ENCODE measurements at regions not wholly inside any gene's neighbourhood (a gene's known extent, or its start where the extent isn't known, plus 50 kb on each side); places are given as distances from the start of the nearest gene placed in this dataset.
"Not testable (repeated sequence)": the region's sequence is repeated elsewhere in the genome, so short reads cannot be mapped to it uniquely, and the experiment has no call there.

GRCh38 chr7:19964246-19964645 is 190.8 kb upstream of the TMEM196 start:
- FAIRE-seq, result no peak
- no peaks in the 10 kb centered on the region for H3K36me3 ChIP-seq (ENCODE audit: control insufficient read depth in 2 of 3, insufficient read depth in 3 of 3, low read length in 3 of 3)
- H3K4me3 ChIP-seq (ENCODE audit: low read length in 3 of 3), result no peak overlapping the region
- H3K9me3 ChIP-seq (ENCODE audit: control insufficient read depth in 2 of 3, insufficient read depth in 1 of 3, low read length in 3 of 3), result no peaks in the 10 kb centered on the region
- no peak overlapping the region for H3K9ac ChIP-seq (ENCODE audit: low read length in 3 of 3)
- H3K27me3 ChIP-seq (ENCODE audit: control insufficient read depth, insufficient read depth, low read length), result no peaks in the 10 kb centered on the region
- no peaks in the 10 kb centered on the region for H3K4me1 ChIP-seq (ENCODE audit: control insufficient read depth in 2 of 3, insufficient read depth in 2 of 3, low read depth in 1 of 3, low read length in 3 of 3)
- H3K27ac ChIP-seq (ENCODE audit: low read depth in 2 of 2, low read length in 2 of 2), result no peak overlapping the region
- no peak for DNase-seq
- intact Hi-C loops (cut with DNase I), result no loop called here
- no peak for TF ChIP-seq CTCF (IDR thresholded peaks at IDR 0.05; ENCODE audit: borderline replicate concordance, extremely low read depth, insufficient read depth)

- no peak for TF ChIP-seq CTCF (IDR thresholded peaks at IDR 0.05; ENCODE audit: borderline replicate concordance, extremely low read depth, insufficient read depth)
- DNase-seq, result no peak
- FAIRE-seq, result no peak
- H3K36me3 ChIP-seq (ENCODE audit: control insufficient read depth in 2 of 3, insufficient read depth in 3 of 3, low read length in 3 of 3), result no peaks in the 10 kb centered on the region
- intact Hi-C loops (cut with DNase I), result no loop called here
- H3K9ac ChIP-seq (ENCODE audit: low read length in 3 of 3), result no peak overlapping the region
- H3K27me3 ChIP-seq (ENCODE audit: control insufficient read depth, insufficient read depth, low read length), result no peaks in the 10 kb centered on the region
- no peaks in the 10 kb centered on the region for H3K9me3 ChIP-seq (ENCODE audit: control insufficient read depth in 2 of 3, insufficient read depth in 1 of 3, low read length in 3 of 3)
- H3K27ac ChIP-seq (ENCODE audit: low read depth in 2 of 2, low read length in 2 of 2), result no peak overlapping the region
- no peak overlapping the region for H3K4me3 ChIP-seq (ENCODE audit: low read length in 3 of 3)
- H3K4me1 ChIP-seq (ENCODE audit: control insufficient read depth in 2 of 3, insufficient read depth in 2 of 3, low read depth in 1 of 3, low read length in 3 of 3), result no peaks in the 10 kb centered on the region
Observed at GRCh38 chr7:19963695-19964094, 190.3 kb upstream of the TMEM196 start.

GRCh38 chr7:19958309-19958896 is 185.0 kb upstream of the TMEM196 start:
- H3K4me3 ChIP-seq (ENCODE audit: low read length in 3 of 3), result no peak overlapping the region
- no peaks in the 10 kb centered on the region for H3K9me3 ChIP-seq (ENCODE audit: control insufficient read depth in 2 of 3, insufficient read depth in 1 of 3, low read length in 3 of 3)
- no peaks in the 10 kb centered on the region for H3K4me1 ChIP-seq (ENCODE audit: control insufficient read depth in 2 of 3, insufficient read depth in 2 of 3, low read depth in 1 of 3, low read length in 3 of 3)
- H3K27ac ChIP-seq (ENCODE audit: low read depth in 2 of 2, low read length in 2 of 2), result no peak overlapping the region
- no peak overlapping the region for H3K9ac ChIP-seq (ENCODE audit: low read length in 3 of 3)
- no peaks in the 10 kb centered on the region for H3K27me3 ChIP-seq (ENCODE audit: control insufficient read depth, insufficient read depth, low read length)
- DNase-seq, result no peak
- no peak for TF ChIP-seq CTCF (IDR thresholded peaks at IDR 0.05; ENCODE audit: borderline replicate concordance, extremely low read depth, insufficient read depth)
- intact Hi-C loops (cut with DNase I), result no loop called here
- no peaks in the 10 kb centered on the region for H3K36me3 ChIP-seq (ENCODE audit: control insufficient read depth in 2 of 3, insufficient read depth in 3 of 3, low read length in 3 of 3)
- no peak for FAIRE-seq

- Histone ChIP-seq H3K4me1 (ENCODE audit: control insufficient read depth in 2 of 3, insufficient read depth in 2 of 3, low read depth in 1 of 3, low read length in 3 of 3) (no peaks in the 10 kb centered on the region), H3K27ac (ENCODE audit: low read depth in 2 of 2, low read length in 2 of 2) (no peak overlapping the region), H3K9ac (ENCODE audit: low read length in 3 of 3) (no peak overlapping the region), H3K4me3 (ENCODE audit: low read length in 3 of 3) (no peak overlapping the region), H3K27me3 (ENCODE audit: control insufficient read depth, insufficient read depth, low read length) (no peaks in the 10 kb centered on the region), H3K9me3 (ENCODE audit: control insufficient read depth in 2 of 3, insufficient read depth in 1 of 3, low read length in 3 of 3) (no peaks in the 10 kb centered on the region), H3K36me3 (ENCODE audit: control insufficient read depth in 2 of 3, insufficient read depth in 3 of 3, low read length in 3 of 3) (no peaks in the 10 kb centered on the region)
- no peak for DNase-seq
- intact Hi-C loops (cut with DNase I), result no loop called here
- no peak for FAIRE-seq
- no peak for TF ChIP-seq CTCF (IDR thresholded peaks at IDR 0.05; ENCODE audit: borderline replicate concordance, extremely low read depth, insufficient read depth)
Observed at GRCh38 chr7:19957664-19958063, 184.2 kb upstream of the TMEM196 start.

- H3K27me3 ChIP-seq (ENCODE audit: control insufficient read depth, insufficient read depth, low read length); H3K4me1 ChIP-seq (ENCODE audit: control insufficient read depth in 2 of 3, insufficient read depth in 2 of 3, low read depth in 1 of 3, low read length in 3 of 3); H3K4me3 ChIP-seq (ENCODE audit: low read length in 3 of 3); H3K9me3 ChIP-seq (ENCODE audit: control insufficient read depth in 2 of 3, insufficient read depth in 1 of 3, low read length in 3 of 3); H3K9ac ChIP-seq (ENCODE audit: low read length in 3 of 3); H3K36me3 ChIP-seq (ENCODE audit: control insufficient read depth in 2 of 3, insufficient read depth in 3 of 3, low read length in 3 of 3); FAIRE-seq; DNase-seq; intact Hi-C loops (cut with DNase I); H3K27ac ChIP-seq (ENCODE audit: low read depth in 2 of 2, low read length in 2 of 2): not testable (repeated sequence)
Observed at GRCh38 chr7:19954166-19954565, 180.7 kb upstream of the TMEM196 start.
